ENCODE measurements at regions not wholly inside any gene's neighbourhood (a gene's known extent, or its start where the extent isn't known, plus 50 kb on each side); places are given as distances from the start of the nearest gene placed in this dataset.

GRCh38 chr4:46442963-46443362 lies 53.0 kb upstream of the GABRA2 start:
- Histone ChIP-seq H3K27me3 (replicated peaks in 1 of 7) (no peaks in the 10 kb centered on the region), H3K27ac (no peak overlapping the region), H3K4me3 (no peak overlapping the region), H3K4me1 (no peaks in the 10 kb centered on the region), H3K36me3 (no peaks in the 10 kb centered on the region), H3K9me3 (peaks cover 0 to 18% (median 6%) of the 10 kb centered on the region in 8 donors)
- WGBS, 5 donors, result 52 to 74% (median 61%) methylated on average over 2 of the region's 2 CpGs
- intact Hi-C loops (cut with DNase I; ENCODE audit: low total_unique reads), result no loop called here
- DNase-seq, result no peak
- TF ChIP-seq CTCF (IDR thresholded peaks at IDR 0.05 in 8 of 11, conservative IDR thresholded peaks at IDR 0.05 in 3 of 11), result no peak
- TF ChIP-seq POLR2AphosphoS5 (IDR thresholded peaks at IDR 0.05), result no peak
- no peak for TF ChIP-seq POLR2A (IDR thresholded peaks at IDR 0.05)

GRCh38 chr4:46441136-46441859 lies 51.4 kb upstream of the GABRA2 start:
- Histone ChIP-seq H3K4me1 (no peaks in the 10 kb centered on the region), H3K4me3 (no peak overlapping the region), H3K9me3 (peaks cover 0 to 21% (median 9%) of the 10 kb centered on the region in 8 donors), H3K27ac (no peak overlapping the region), H3K36me3 (no peaks in the 10 kb centered on the region), H3K27me3 (replicated peaks in 1 of 7) (no peaks in the 10 kb centered on the region)
- 54 to 75% (median 64%) methylated on average over 2 of the region's 2 CpGs for WGBS, 5 donors
- no peak for TF ChIP-seq POLR2A (IDR thresholded peaks at IDR 0.05)
- TF ChIP-seq POLR2AphosphoS5 (IDR thresholded peaks at IDR 0.05), result no peak
- no peak for TF ChIP-seq CTCF (IDR thresholded peaks at IDR 0.05 in 8 of 11, conservative IDR thresholded peaks at IDR 0.05 in 3 of 11)
- no peak for DNase-seq
- intact Hi-C loops (cut with DNase I; ENCODE audit: low total_unique reads), result no loop called here

Small RNA genes in the stretch of these regions (small RNA-seq; reads per million reads assigned to genes)
- gene RNU6-412P, result 0 reads per million in 4 donors
